NCI-H524 (cell line): ENCODE measurements at regions not wholly inside any gene's neighbourhood (a gene's known extent, or its start where the extent isn't known, plus 50 kb on each side); places are given as distances from the start of the nearest gene placed in this dataset.

Experiments
- DNase-seq, 2 experiments: peaks; one replicate each; lab custom pipeline; 2025; lab: John Stamatoyannopoulos, UW

DNA sequence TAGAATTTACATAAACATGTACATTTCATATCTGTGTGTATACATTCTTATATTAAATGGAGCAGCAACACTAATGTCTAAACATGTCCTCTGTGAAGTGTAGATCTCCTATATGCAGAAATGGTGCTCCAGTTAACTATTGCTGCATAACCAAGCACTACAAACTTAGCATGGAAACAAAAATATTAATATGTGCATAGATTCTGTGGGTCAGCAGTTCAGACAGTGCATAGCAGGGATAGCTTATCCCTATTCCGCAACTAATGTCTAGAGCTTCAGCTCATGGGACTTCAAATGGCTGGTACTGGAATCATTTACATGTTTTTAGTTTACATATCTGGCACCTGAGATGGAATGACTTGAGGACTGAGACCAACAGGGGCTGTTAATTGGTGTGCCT is 652.1 kb downstream of the TLE4 start:
- DNase-seq, result no peak

DNA sequence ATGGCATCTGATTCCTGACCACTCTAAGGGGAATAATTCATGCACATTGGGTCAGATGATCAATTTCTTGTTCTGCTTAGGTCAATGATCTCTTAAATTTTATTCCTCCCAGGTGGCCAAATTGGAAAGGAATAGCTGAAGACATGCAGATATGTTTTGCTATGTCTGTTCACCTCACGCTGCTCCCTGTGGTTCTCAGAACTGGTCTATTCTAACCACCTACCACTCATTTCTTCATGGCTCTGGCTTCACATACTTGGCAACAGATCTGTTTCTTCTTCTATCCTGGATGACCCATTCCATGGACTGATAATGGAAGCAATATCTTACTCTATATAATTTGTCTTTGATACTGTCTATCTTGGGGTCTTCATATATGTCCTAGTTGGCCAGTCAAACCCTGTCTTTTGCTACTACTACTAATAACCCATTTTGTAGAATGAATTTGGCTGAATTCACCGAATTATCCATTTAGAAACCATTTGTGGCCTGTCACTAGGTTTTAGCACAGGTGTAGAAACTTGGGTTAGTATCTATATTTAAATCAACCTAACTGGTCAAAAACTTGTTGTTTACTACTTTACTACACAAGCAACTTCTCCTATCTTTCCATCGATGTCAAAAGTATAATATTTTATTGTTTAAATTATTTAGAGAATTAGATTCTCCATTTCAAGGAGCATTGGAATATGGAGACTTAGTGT is 650.9 kb downstream of the TLE4 start:
- no peak for DNase-seq

DNA sequence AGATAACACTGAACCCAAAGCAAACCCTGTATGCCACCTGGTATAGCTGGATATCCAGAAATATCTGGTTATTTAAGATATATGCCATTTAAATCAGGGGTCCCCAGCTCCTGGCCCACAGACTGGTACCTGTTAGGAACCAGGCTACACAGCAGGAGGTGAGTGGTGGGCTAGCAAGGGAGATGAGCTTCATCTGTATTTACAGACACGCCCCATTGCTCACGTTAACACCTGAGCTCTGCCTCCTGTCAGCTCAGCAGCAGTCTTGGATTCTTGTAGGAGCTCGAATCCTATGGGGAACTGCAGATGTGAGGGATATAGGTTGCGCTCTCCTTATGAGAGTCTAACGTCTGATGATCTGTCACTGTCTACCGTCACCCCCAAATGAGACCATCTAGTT is 646.6 kb downstream of the TLE4 start:
- DNase-seq, result no peak

DNA sequence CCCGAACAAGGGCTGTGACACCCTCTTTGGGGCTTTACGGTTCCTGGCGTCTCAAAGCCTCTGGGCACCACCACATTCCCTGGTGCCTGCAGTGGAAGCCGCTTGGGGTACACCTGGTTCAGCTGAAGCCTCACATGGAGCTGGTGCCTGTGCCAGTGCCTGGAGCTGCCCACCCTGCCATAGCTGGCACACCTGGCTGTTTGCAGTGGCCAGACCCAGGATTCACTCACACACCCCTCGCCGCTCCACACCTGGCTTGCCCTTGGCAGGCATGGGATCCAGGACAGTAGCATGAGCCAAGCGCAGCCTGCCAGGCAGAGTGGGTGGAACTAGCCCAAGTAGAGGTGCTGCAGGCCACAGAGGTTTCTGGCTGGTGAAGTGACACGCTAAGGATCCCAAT is 641.8 kb downstream of the TLE4 start:
- DNase-seq, result no peak

DNA sequence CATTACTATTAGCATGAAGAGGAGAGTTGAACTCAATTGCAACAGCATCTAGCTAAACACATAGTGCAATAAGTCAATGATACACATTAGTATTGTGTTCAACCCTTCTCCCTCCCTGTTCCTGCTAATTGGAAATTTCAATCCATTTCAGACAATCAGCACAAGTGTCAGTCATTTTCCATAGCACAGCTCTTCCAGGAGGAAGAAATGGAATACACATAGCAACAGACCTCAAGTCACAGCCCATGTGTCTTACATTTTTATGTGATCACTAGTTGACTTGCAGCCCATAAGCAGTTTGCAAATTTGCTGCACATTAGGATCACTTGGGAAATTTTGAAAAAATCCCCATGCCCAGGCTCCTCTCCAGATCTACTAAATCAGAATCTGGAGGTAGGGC is 636.9 kb downstream of the TLE4 start:
- DNase-seq, result no peak

DNA sequence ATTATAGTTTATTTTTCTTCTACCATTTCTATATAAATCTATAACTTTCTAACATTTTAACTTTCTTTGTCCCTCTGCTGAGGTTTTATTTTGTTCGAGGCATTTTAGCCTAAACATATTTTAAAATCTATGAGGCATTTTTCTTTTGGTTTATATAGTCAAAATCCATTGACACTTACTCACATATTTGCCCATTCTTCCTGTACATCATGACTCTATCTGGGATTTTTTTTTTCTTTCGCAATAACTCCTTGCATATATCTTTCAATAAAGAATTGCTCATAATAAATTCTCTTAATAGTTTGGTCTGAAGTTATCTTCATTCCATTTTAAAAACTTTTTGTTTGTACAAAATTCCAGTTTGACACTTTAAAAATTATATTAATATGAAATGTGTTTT is 632.3 kb downstream of the TLE4 start:
- no peak for DNase-seq

DNA sequence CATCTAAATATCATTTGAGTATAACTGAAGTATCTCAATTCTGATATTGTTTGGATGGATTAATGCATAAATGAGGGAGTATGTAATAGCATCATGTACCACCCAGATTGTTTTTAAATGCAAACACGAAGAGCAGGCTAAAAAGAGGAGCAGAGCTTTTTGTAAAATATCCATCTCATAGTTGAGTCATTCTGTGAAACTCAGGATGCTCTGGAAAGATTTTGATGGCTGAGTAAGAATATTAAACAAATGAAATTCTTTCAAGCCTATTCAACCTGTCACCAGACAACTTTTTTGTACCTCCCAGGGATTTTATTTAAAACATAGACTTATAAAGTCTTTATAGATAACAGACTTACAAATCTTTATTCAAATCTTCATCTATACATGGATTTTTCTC is 625.9 kb downstream of the TLE4 start:
- DNase-seq, result no peak

DNA sequence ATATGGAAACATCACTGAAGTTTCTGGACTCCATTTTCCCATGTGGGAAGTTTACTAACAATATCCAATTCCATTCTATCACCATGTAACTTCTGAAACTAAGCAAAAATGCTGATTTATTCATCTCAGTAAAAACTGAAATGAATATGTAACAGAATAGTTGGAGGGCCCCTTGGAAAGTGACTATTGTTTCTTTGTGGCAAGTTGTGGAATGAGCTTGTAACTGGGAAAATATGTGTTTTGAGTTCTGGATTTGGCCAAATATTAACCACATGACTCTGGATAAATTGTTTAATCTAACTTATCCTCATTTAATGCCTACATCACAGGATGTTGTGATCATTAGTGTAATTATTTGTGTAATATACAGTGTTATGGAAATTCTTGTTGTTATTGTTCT is 619.3 kb downstream of the TLE4 start:
- DNase-seq, result no peak

DNA sequence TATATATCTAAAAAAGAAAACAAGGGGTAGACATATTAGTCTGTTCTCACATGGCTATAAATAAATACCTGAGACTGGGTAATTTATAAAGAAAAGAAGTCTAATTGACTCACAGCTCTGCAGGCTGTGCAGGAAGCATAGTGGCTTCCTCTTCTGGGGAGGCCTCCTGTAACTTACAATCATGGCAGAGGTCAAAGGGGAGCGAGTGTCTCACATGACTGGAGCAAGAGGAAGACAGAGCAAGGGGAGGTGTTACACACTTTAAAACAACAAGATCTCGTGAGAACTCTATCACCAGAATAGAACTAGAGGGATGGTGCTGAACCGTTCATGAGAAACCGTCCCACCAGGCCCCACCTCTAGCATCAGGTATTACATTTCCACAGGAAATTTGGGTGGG is 616.8 kb downstream of the TLE4 start:
- DNase-seq, result no peak

DNA sequence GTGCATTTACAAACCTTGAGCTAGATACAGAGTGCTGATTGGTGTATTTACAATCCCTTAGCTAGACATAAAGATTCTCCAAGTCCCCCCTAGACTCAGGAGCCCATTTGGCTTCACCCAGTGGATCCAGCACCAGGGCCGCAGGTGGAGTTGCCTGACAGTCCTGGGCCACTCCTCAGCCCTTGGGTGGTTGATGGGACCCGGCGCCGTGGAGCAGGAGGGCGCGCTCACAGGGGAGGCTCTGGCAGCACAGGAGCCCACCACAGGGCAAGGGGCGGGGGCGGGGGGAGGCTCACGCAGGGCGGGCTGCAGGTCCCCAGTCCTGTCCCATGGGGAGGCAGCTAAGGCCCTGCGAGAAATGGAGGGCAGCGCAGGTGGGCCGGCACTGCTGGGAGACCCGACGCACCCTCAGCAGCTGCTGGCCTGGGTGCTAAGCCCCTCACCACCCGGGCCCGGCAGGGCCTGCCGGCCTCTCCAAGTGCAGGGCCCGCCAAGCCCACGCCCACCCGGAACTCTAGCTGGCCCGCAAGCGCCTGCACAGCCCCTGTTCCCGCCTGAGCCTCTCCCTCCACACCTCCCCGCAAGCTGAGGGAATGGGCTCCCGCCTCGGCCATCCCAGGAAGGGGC is 613.5 kb downstream of the TLE4 start:
- DNase-seq, result no peak

DNA sequence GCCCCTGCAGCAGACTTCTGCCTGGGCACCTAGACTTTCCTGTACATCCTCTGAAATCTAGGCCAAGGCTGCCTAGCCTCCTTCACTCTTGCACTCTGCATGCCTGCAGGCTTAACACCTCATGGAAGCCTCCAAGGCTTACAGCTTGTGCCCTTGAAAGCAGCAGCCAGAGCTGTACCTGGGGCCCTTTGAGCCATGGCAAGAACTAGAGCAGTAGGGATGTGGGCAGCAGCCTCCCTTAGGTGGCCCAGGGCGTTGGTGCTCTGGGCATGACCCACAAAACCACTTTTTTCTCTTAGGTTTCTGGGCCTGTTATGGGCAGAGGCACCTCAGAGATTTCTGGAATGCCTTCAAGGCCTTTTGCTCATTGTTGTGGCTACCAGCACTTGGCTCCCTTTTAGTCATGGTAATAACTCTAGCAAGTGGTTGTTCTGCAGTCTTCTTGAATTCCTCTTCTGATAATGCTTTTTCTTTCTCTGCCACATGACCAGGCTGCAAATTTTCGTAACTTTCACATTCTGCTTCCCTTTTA is 606.2 kb downstream of the TLE4 start:
- DNase-seq, result no peak

DNA sequence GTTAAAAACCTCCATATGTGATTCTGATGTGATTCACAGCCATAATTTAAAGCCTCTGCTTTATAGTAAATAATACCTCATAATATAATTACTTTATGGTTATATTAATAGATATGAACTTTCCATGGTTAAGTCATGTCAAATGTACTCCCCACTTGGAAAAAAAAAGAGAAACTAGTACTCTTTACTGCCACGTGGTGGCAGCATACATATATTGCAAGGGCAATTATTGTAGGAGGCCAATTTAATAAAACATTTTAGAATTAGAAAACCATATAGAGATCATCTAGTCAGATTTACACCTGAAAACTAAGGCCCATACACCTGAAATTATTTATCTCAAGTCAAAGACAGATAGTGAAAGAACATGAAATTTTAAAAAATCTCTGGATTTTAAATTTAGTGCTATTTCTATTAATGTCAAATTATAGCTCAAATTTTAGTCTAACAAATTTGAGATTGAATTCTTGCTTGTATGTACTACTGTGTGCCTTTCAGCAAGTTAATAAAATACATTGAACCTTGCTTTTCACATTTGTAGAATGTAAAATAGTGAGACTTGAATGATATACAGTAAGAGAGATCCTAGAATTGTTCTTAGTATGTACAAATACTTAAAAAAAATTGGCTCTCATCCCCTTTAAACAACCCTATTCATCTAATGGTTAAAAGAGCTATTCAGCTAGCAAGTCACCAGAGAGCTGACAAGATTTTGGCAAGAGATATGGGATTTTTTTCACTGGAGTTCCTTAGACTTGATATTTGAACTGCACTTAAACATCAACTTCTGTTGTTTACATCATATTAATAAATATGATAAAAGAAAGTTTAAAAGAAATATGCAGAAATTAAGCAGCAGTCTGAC is 603.8 kb downstream of the TLE4 start:
- peak; percentile 0 to 17 for DNase-seq

DNA sequence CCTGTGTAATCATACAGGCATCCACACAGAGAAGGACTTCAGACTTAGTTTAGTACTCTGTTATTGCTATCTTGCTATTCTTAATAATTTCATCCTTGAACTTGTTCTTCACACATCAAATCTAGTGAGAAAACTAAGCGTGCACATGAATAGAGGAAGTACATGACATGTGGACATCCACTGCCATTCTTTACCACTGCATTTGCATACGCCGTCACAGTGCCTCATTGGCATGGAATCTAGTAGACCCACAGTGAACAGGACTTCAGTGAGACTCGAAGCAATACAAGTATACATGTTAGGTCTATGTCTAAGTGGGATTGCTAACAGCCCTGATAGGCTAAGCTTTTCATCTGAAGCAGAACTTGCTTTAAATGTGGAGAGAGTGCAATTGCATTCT is 592.1 kb downstream of the TLE4 start:
- no peak for DNase-seq

DNA sequence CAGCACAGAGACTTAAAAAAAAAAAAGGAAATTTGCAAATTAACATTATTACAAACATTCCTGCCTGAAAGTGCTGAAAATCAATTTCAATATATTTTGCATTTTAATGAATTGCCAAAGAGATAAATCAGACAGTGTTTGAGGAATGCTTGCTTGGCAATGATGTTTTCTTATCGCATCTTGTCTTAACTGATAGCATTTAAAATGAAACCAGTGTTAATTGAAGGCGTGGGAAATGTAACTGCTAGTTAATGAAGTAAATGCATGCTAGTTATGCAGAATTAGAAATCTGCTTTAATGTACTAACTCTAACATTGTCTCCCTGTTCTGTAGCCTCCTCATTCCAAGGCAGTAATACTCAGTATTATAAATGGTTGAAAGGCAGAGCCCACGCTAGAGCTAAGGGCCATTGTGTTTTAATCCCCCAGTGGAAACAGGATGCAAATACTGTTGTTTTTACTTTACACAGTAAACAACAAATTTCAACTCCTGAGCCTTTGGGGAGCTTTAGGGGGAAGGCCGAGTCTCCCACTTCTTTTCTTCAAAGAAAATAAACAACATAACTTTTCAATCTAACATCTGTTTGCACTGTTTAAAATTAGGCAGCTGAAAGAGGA is 586.9 kb downstream of the TLE4 start:
- no peak for DNase-seq

DNA sequence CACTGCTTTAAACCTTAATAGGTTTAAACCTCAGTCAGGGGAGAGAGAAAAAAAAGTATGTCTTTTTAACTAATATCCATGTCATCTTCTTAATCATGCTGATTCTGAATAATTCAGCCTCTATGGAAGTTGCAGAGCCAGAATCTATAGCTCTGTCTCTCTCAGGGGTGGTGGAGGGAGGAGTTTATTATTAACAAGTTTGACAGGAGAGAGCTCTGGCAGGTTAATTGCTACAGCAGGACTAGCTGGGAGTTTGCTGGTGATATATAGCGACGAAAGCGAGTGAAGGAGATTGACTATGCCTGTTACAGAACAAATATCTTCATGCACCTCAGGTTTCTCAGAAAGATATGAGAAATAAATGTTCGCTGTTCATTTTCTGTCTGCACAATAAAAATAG is 586.4 kb downstream of the TLE4 start:
- no peak for DNase-seq

DNA sequence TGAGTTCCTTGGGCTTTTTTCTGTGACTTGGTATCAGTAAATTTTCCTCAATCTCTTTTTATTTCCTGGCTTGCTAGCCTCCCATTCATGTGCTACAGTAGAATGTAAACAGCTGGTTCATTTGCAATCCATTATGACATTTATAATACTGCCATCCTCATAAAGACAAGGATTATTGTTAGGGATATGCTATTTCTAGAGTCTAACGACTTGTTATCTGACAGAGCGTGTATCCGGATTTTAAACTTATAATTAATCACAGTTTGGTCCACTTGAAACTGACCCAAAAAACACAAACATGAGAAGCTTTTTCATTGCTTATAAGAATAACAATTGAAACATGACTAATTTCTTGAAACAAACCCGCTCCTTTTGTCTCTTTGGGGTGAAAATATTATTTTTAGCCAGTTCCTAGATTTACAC is 585.8 kb downstream of the TLE4 start:
- peak in 1 of 2 experiments; percentile 0 for DNase-seq

DNA sequence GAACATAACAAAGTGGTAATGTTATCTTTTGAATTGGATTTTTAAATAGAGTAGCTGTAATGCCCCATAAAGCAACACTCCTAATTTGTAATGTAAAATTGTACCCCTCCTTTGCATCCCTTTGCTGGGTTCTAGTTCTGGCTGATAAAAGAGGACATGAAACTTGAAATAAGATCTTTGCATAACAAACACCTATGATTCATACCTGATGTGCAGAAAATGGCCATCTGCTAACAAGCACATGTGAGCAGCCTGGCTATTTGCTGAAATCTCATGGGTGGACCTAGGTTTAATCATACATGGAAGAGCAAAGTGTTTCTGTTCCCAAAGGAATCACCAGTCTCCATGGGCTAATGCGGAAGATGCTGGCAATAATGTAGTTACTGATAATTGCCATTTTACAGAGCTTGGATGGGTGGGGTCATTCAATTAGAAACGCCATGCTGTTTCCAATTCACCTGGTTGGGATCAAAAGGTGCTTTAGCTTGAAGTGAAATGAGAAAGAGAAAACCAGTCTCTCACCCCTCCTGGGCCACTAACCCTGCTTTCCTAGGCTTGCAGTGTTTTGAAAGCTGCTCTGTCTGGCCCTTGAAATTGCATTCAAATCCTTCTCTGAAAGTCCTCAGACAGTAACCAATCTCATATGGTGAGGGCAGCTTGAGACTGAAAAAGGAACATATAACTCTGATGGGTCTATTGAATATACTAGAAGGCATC is 585.1 kb downstream of the TLE4 start:
- peak in 1 of 2 experiments; percentile 0 for DNase-seq

DNA sequence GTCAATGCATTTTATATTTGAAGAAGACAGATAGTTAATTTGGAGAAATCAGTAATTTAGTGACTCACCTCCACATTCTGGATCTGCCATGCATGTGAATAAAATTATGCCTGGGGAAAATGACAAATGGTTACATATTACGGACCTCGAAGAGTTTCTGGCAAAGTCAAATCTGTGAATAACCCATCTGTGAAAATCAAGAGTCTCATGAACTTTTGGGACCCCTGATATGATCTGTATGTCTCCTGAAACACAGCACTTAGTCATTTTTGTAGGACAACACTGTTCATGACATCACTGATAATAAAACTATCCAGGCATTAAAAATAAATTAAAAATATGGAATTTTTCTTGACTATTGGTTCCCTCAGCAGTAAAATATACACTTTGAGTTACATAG is 584.5 kb downstream of the TLE4 start:
- DNase-seq, result no peak

DNA sequence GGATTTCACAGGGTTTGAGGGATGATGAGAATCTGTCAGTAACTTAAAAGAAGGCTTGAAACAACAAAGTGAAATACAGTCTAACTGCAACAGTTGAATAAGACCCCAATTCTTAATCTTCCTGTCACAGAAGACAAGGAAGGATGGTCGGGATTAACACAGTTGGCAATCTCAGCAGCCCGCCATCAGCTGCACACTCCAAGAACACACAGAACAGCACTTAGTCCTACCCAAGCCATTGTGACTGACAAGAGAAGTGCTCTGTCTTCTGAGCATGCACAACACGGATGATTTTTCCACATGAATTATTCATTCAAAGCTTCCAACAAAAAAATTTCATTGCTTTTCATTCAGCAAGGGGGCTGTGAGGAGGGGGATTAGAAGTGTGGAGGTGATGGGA is 576.1 kb downstream of the TLE4 start:
- DNase-seq, result no peak

DNA sequence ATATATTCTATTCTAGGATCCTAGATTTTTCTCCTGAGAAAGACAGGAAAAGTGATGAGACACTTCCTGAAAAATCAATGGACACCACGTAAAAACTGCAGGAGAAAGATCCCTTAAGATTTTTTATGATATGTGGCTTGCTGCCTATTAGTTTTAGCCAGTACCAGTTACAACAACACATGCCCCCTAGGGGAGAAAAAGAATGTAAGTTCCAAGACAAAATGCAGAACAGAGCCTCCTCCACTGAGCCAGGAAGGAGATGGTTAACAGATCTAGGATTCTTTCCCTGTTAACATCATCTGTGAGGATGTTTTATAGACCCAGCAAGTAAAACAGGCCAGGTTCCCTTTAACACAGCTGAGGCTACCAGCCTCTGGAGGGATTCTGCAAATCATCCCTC is 574.7 kb downstream of the TLE4 start:
- DNase-seq, result no peak

DNA sequence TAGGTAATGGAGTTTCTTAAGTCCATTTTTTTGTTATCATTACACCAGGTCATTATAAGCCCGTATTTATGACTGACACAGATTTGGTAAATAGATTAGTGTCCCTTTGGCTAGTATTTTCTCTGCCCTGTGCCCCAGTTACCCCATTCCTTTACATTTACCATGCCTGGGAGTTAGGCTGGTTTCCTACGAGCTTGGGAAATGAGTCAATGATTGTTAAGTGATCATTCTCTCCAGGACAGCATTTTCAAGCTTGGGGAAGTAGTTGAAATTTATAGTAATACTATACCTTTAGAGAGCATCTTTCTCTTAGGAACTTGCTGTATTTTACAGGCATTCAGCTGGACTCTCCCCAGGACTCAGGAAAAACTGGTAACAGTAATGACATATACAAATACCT is 573.1 kb downstream of the TLE4 start:
- no peak for DNase-seq

DNA sequence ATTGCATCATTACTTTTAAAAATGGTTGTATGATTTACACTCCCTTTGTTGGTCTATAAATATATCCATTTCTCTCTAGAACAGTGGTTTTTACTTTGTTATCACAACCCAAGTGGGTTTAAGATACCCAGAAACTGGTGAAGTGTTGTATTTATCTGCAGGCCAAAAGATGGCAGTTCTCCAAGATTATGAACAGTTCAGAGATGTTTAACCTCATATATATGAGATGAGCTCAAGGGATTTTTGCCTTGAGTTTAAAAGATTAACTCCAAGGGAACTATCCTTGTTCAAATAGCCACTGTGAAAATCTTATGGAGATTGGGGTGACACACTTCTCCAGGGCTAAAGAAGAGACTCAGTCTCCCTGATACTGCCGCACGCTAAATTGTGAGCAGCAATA is 572.6 kb downstream of the TLE4 start:
- DNase-seq, result no peak
